B cell (primary cell): ENCODE measurements at regions not wholly inside any gene's neighbourhood (a gene's known extent, or its start where the extent isn't known, plus 50 kb on each side); places are given as distances from the start of the nearest gene placed in this dataset.

Experiments used
- ATAC-seq: fragments of 200-7000 bp; cut with Tn5 transposase; one replicate; pipeline ENCODE4 v1.10.0; 2021; ENCODE audit warnings: low read depth, mild to moderate bottlenecking, moderate number of reproducible peaks, moderate library complexity
- CTCF ChIA-PET: fragments of 350-600 bp; sonication (Branson Sonifier 250); formaldehyde crosslinking; loops from one replicate; lab custom pipeline; 2021; ENCODE audit warnings: antibody characterized with exemption, inconsistent platforms; lab: Charles Lee
- POLR2A ChIA-PET: fragments of 350-600 bp; sonication (Branson Sonifier 250); formaldehyde crosslinking; loops from one replicate; lab custom pipeline; 2021; ENCODE audit warnings: antibody characterized with exemption; lab: Charles Lee
- DNase-seq: peaks from one replicate; pipeline ENCODE4 v3.0.0; 2013
- H2AFZ ChIP-seq: 2 replicates; pipeline ENCODE4 v1.6.1; 2012; ENCODE audit warnings: mild to moderate bottlenecking, low read depth, low read length; ENCODE audit not compliant: insufficient read depth, poor library complexity, severe bottlenecking
- H3K27ac ChIP-seq, 2 donors: 1 replicate in 1 of 2; 2 replicates in 1 of 2; pipeline ENCODE4 v1.5.1; 2012 to 2013; ENCODE audit warnings: low read length in 2 of 2, mild to moderate bottlenecking in 2 of 2, moderate library complexity in 1 of 2
- H3K27me3 ChIP-seq, 4 experiments: fragments of 200-600 bp in 1 of 4; sonication (generic) in 1 of 4; replicated peaks in 1 of 4; 1 replicate in 2 of 4; 2 replicates in 2 of 4; pipeline versions ENCODE4 v1.6.1 to v1.7.0; 2013 to 2016; ENCODE audit warnings: low read length in 3 of 4, mild to moderate bottlenecking in 2 of 4, mixed read lengths in 1 of 4, moderate library complexity in 1 of 4; ENCODE audit not compliant: insufficient read depth in 4 of 4, control insufficient read depth in 3 of 4; ENCODE audit errors: control extremely low read depth in 1 of 4
- H3K36me3 ChIP-seq, 2 experiments: replicated peaks in 1 of 2; 1 replicate in 1 of 2; 2 replicates in 1 of 2; pipeline versions ENCODE4 v1.6.1 to v1.7.1; 2013; ENCODE audit warnings: low read length in 1 of 2; ENCODE audit not compliant: insufficient read depth in 2 of 2, control insufficient read depth in 1 of 2; ENCODE audit errors: control extremely low read depth in 1 of 2, extremely low read depth in 1 of 2
- H3K4me1 ChIP-seq, 2 donors: fragments of 200-600 bp in 1 of 2; sonication (generic) in 1 of 2; 1 replicate in 1 of 2; 2 replicates in 1 of 2; pipeline versions ENCODE4 v1.5.1 to v1.6.1; 2013 to 2017; ENCODE audit warnings: low read length in 2 of 2; ENCODE audit not compliant: control insufficient read depth in 2 of 2, insufficient read depth in 2 of 2
- H3K4me2 ChIP-seq: replicated peaks from 2 replicates; pipeline ENCODE3; 2012; ENCODE audit warnings: mild to moderate bottlenecking, low read depth, low read length; ENCODE audit not compliant: poor library complexity, severe bottlenecking
- H3K4me3 ChIP-seq, 5 experiments: fragments of 200-600 bp in 1 of 5; sonication (generic) in 1 of 5; 1 replicate in 3 of 5; 2 replicates in 2 of 5; pipeline versions ENCODE4 v1.5.1 to v1.7.0; 2011 to 2016; ENCODE audit warnings: low read length in 4 of 5, mild to moderate bottlenecking in 4 of 5, low read depth in 2 of 5, control low read depth in 1 of 5, moderate library complexity in 1 of 5; ENCODE audit not compliant: insufficient read depth in 1 of 5; ENCODE audit errors: control extremely low read depth in 1 of 5, extremely low read depth in 1 of 5
- H3K79me2 ChIP-seq: fragments of 200-600 bp; sonication (generic); one replicate; pipeline ENCODE4 v1.6.0; 2016; ENCODE audit warnings: low read length; ENCODE audit not compliant: control insufficient read depth, insufficient read depth
- H3K9ac ChIP-seq: fragments of 200-600 bp; sonication (generic); 2 replicates; pipeline ENCODE4 v1.6.1; 2017; ENCODE audit warnings: mild to moderate bottlenecking, low read length, moderate library complexity
- H3K9me3 ChIP-seq, 3 donors: one replicate each; pipeline versions ENCODE4 v1.6.1 to v1.7.1; 2013; ENCODE audit warnings: low read length in 2 of 3; ENCODE audit not compliant: control insufficient read depth in 2 of 3, insufficient read depth in 1 of 3; ENCODE audit errors: control extremely low read depth in 1 of 3
- H4K20me1 ChIP-seq: 2 replicates; pipeline ENCODE4 v1.6.0; 2012; ENCODE audit warnings: mild to moderate bottlenecking, low read length; ENCODE audit not compliant: insufficient read depth, control insufficient read depth, poor library complexity, severe bottlenecking
- H3K27ac Mint-ChIP-seq: one replicate; pipeline ENCODE4 v1.8.0; 2021; ENCODE audit warnings: mixed read lengths
- H3K27me3 Mint-ChIP-seq: one replicate; pipeline ENCODE4 v1.8.0; 2021; ENCODE audit warnings: mixed read lengths
- H3K4me1 Mint-ChIP-seq: one replicate; pipeline ENCODE4 v1.8.0; 2021; ENCODE audit warnings: mixed read lengths
- H3K4me3 Mint-ChIP-seq: one replicate; pipeline ENCODE4 v1.8.0; 2021; ENCODE audit warnings: mixed read lengths
- H3K9me3 Mint-ChIP-seq: one replicate; pipeline ENCODE4 v1.8.0; 2022; ENCODE audit warnings: mixed read lengths; ENCODE audit not compliant: insufficient read depth
- CTCF ChIP-seq: fragments of 200-600 bp; IDR thresholded peaks from one replicate; pipeline ENCODE4 v1.8.0; 2022; ENCODE audit warnings: antibody characterized with exemption, mild to moderate bottlenecking
- EZH2 ChIP-seq: IDR thresholded peaks from 2 replicates; pipeline ENCODE4 v1.6.1; 2012; ENCODE audit warnings: borderline replicate concordance, low read depth, mild to moderate bottlenecking, moderate library complexity, low read length; ENCODE audit not compliant: insufficient read depth, poor library complexity, severe bottlenecking
- WGBS: methylation state at CpG from one replicate; pipeline ENCODE4 v1.1.5; 2013; ENCODE audit warnings: missing lambda C conversion rate; ENCODE audit not compliant: insufficient coverage; 5-methylcytosine and 5-hydroxymethylcytosine counted together
- intact Hi-C: fragments of 100-400 bp; cut with micrococcal nuclease; formaldehyde crosslinking; loops from one replicate; pipeline ENCODE4 v1.10.0; 2022

GRCh38 chr16:85383836-85384832, 229.0 kb upstream of the GSE1 start:
- no peak overlapping the region for H3K4me3 Mint-ChIP-seq
- Histone ChIP-seq H3K4me3 (no peak overlapping the region), H3K9me3 (no peaks in the 10 kb centered on the region), H3K4me1 (no peaks in the 10 kb centered on the region), H3K27ac (no peak overlapping the region), H4K20me1 (no peaks in the 10 kb centered on the region), H2AFZ (no peak overlapping the region), H3K79me2 (no peaks in the 10 kb centered on the region), H3K9ac (no peak overlapping the region), H3K4me2 (no peak overlapping the region), H3K36me3 (no peaks in the 10 kb centered on the region), H3K27me3 (peaks cover 0 to 18% (median 1%) of the 10 kb centered on the region in 4 experiments)
- POLR2A ChIA-PET, result no interaction called here
- no peak for TF ChIP-seq EZH2
- TF ChIP-seq CTCF, result no peak
- H3K27ac Mint-ChIP-seq, result no peak overlapping the region
- CTCF ChIA-PET, result interaction anchor here (1.3 kb wide), 1 partner anchor 9 kb away, joined by 3 read pairs; no protein-coding TSS in a partner anchor
- no peaks in the 10 kb centered on the region for H3K9me3 Mint-ChIP-seq
- intact Hi-C loops, result no loop called here
- H3K4me1 Mint-ChIP-seq, result no peaks in the 10 kb centered on the region
- ATAC-seq (no peak), DNase-seq (no peak)
- peaks cover 28% of the 10 kb centered on the region for H3K27me3 Mint-ChIP-seq
- WGBS, result 95% methylated on average over 14 of the region's 19 CpGs
